Neural cell (in vitro differentiated cells): ENCODE measurements at regions not wholly inside any gene's neighbourhood (a gene's known extent, or its start where the extent isn't known, plus 50 kb on each side); places are given as distances from the start of the nearest gene placed in this dataset.

Source experiments
- H2AFZ ChIP-seq: fragments of 200-600, 300-800 bp; sonication (generic), shearing (Covaris generic); 2 replicates; pipeline ENCODE4 v1.6.0; 2014; ENCODE audit warnings: low read depth, mild to moderate bottlenecking, antibody characterized with exemption, low read length, moderate library complexity
- H3F3A ChIP-seq: fragments of 200-600 bp; shearing (Covaris generic); 2 replicates; pipeline ENCODE4 v1.6.1; 2016; ENCODE audit warnings: mild to moderate bottlenecking, moderate library complexity, mixed read lengths, antibody characterized with exemption, low read length; ENCODE audit not compliant: insufficient read depth, poor library complexity, severe bottlenecking
- H3K27ac ChIP-seq: fragments of 200-600, 300-800 bp; sonication (generic), shearing (Covaris generic); 2 replicates; pipeline ENCODE4 v1.5.1; 2014; ENCODE audit warnings: mild to moderate bottlenecking, low read length, moderate library complexity
- H3K27me3 ChIP-seq: fragments of 300-800, 200-600 bp; sonication (generic), shearing (Covaris generic); 2 replicates; pipeline ENCODE4 v1.6.0; 2014; ENCODE audit warnings: mild to moderate bottlenecking, low read depth, low read length, moderate library complexity; ENCODE audit not compliant: insufficient read depth
- H3K36me3 ChIP-seq: fragments of 300-800, 200-600 bp; sonication (generic), shearing (Covaris generic); 2 replicates; pipeline ENCODE4 v1.5.1; 2014; ENCODE audit warnings: mild to moderate bottlenecking, antibody characterized with exemption, low read length, moderate library complexity; ENCODE audit not compliant: insufficient read depth
- H3K4me2 ChIP-seq: fragments of 300-800, 200-600 bp; sonication (generic), shearing (Covaris generic); 2 replicates; pipeline ENCODE4 v1.6.0; 2014; ENCODE audit warnings: mild to moderate bottlenecking, low read length
- H3K4me3 ChIP-seq: fragments of 300-800, 200-600 bp; sonication (generic), shearing (Covaris generic); 2 replicates; pipeline ENCODE4 v1.5.1; 2014; ENCODE audit warnings: mild to moderate bottlenecking, low read length, moderate library complexity
- H3K79me2 ChIP-seq: fragments of 200-600 bp; shearing (Covaris generic); replicated peaks from 2 replicates; pipeline ENCODE4 v1.6.0; 2014; ENCODE audit warnings: mild to moderate bottlenecking, low read length, moderate library complexity; ENCODE audit not compliant: insufficient read depth
- H3K9ac ChIP-seq: fragments of 300-800, 200-600 bp; sonication (generic), shearing (Covaris generic); 2 replicates; pipeline ENCODE4 v1.6.1; 2016; ENCODE audit warnings: mild to moderate bottlenecking, low read length, mixed read lengths
- H3K9me2 ChIP-seq: fragments of 200-600 bp; shearing (Covaris generic); 2 replicates; pipeline ENCODE4 v1.6.1; 2016; ENCODE audit warnings: mild to moderate bottlenecking, low read length, mixed read lengths; ENCODE audit not compliant: insufficient read depth
- H3K9me3 ChIP-seq: fragments of 200-600, 300-800 bp; sonication (generic), shearing (Covaris generic); 2 replicates; pipeline ENCODE4 v1.6.1; 2016; ENCODE audit warnings: mild to moderate bottlenecking, mixed run types, low read length, moderate library complexity, mixed read lengths
- H4K20me1 ChIP-seq: fragments of 200-600 bp; shearing (Covaris generic); 2 replicates; pipeline ENCODE4 v1.6.1; 2016; ENCODE audit warnings: mild to moderate bottlenecking, mixed run types; ENCODE audit not compliant: insufficient read depth
- CTCF ChIP-seq: fragments of 450-650 bp; IDR thresholded peaks from 2 replicates; pipeline ENCODE4 v1.5.1; 2014; ENCODE audit warnings: antibody characterized with exemption, mild to moderate bottlenecking, moderate library complexity; ENCODE audit not compliant: poor library complexity, severe bottlenecking
- EP300 ChIP-seq: fragments of 450-650 bp; conservative IDR thresholded peaks from 2 replicates; pipeline ENCODE4 v1.6.1; 2014; ENCODE audit warnings: antibody characterized with exemption, mild to moderate bottlenecking, moderate library complexity; ENCODE audit not compliant: poor library complexity, severe bottlenecking
- EZH2 ChIP-seq: fragments of 200-600, 300-800 bp; shearing (Covaris generic), sonication (generic); IDR thresholded peaks from 2 replicates; pipeline ENCODE4 v1.6.1; 2014; ENCODE audit warnings: antibody characterized with exemption, low read length, borderline replicate concordance, mild to moderate bottlenecking; ENCODE audit not compliant: insufficient read depth, poor library complexity, severe bottlenecking
- MXI1 ChIP-seq: fragments of 450-650 bp; conservative IDR thresholded peaks from 2 replicates; pipeline ENCODE4 v1.6.1; 2014; ENCODE audit warnings: antibody characterized with exemption, mild to moderate bottlenecking; ENCODE audit not compliant: poor library complexity, severe bottlenecking
- POLR2AphosphoS5 ChIP-seq: IDR thresholded peaks from 2 replicates; pipeline ENCODE4 v1.6.1; 2012
- RAD21 ChIP-seq: fragments of 450-650 bp; conservative IDR thresholded peaks from 2 replicates; pipeline ENCODE4 v1.6.1; 2014; ENCODE audit warnings: antibody characterized with exemption, mild to moderate bottlenecking, moderate library complexity
- REST ChIP-seq: IDR thresholded peaks from 2 replicates; pipeline ENCODE4 v1.6.1; 2012; ENCODE audit warnings: borderline replicate concordance
- SMC3 ChIP-seq: fragments of 450-650 bp; conservative IDR thresholded peaks from 2 replicates; pipeline ENCODE4 v1.6.1; 2014; ENCODE audit warnings: antibody characterized with exemption, mild to moderate bottlenecking, moderate library complexity; ENCODE audit not compliant: poor library complexity
- TAF1 ChIP-seq: IDR thresholded peaks from 2 replicates; pipeline ENCODE4 v1.6.1; 2012; ENCODE audit warnings: low read depth

- TF ChIP-seq CTCF (no peak), MXI1 (no peak)
Observed at GRCh38 chr2:176639016-176639343, 369.7 kb downstream of the MTX2 start (continued).

GRCh38 chr2:176639671-176640070 lies 370.4 kb downstream of the MTX2 start:
- H3K27ac ChIP-seq = no peak overlapping the region
- H4K20me1 ChIP-seq = no peaks in the 10 kb centered on the region
- no peak overlapping the region for H3K9ac ChIP-seq
- peaks cover 87% of the 10 kb centered on the region for H3K27me3 ChIP-seq
- H3K9me2 ChIP-seq = no peaks in the 10 kb centered on the region
- H3K4me2 ChIP-seq = no peak overlapping the region
- no peak overlapping the region for H2AFZ ChIP-seq
- no peak overlapping the region for H3K4me3 ChIP-seq
- no peaks in the 10 kb centered on the region for H3K79me2 ChIP-seq
- H3K36me3 ChIP-seq = no peaks in the 10 kb centered on the region
- H3F3A ChIP-seq = no peaks in the 10 kb centered on the region
- TF ChIP-seq CTCF (peak; percentile 13), TAF1 (no peak)
- H3K9me3 ChIP-seq = no peaks in the 10 kb centered on the region

- no peaks in the 10 kb centered on the region for H3F3A ChIP-seq
- no peaks in the 10 kb centered on the region for H3K9me2 ChIP-seq
- TF ChIP-seq EZH2 (no peak), TAF1 (no peak), REST (no peak), RAD21 (no peak), MXI1 (no peak), CTCF (no peak), POLR2AphosphoS5 (no peak), SMC3 (no peak), EP300 (no peak)
- H3K27me3 ChIP-seq = peaks cover 87% of the 10 kb centered on the region
- no peak overlapping the region for H3K4me2 ChIP-seq
- no peak overlapping the region for H3K9ac ChIP-seq
- H3K9me3 ChIP-seq = no peaks in the 10 kb centered on the region
- H3K4me3 ChIP-seq = no peak overlapping the region
- no peak overlapping the region for H3K27ac ChIP-seq
- H2AFZ ChIP-seq = no peak overlapping the region
- H3K36me3 ChIP-seq = no peaks in the 10 kb centered on the region
- H3K79me2 ChIP-seq = no peaks in the 10 kb centered on the region
- no peaks in the 10 kb centered on the region for H4K20me1 ChIP-seq
Observed at GRCh38 chr2:176641436-176641835, 372.2 kb downstream of the MTX2 start.
